ENCODE measurements at regions not wholly inside any gene's neighbourhood (a gene's known extent, or its start where the extent isn't known, plus 50 kb on each side); places are given as distances from the start of the nearest gene placed in this dataset.

DNA sequence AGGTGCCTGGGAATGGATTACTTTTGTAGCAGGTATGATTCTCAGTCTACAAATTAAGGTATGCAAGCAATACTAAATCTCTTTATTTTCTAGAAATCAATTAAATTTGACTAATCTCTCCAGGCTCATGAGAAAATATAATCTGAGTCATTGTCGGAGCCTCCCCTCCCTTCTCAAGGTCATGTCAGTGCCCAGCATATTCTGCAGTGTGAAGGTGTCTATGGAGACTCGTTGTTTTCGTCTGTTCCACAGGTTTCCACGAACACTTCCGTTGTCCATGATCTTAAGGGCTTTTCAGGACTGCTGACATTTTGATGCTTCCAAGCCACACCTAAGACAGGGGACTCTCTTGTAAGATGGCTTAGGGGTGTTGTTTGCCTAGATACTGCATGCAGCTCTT is 56.6 kb upstream of the SCOC start:
- no peak overlapping the region for H3K27ac ChIP-seq (ENCODE audit: low read length)
- intact Hi-C loops (cut with DNase I): no loop called here
- WGBS: 79% methylated on average over 5 of the region's 5 CpGs
- ATAC-seq (no peak), DNase-seq (no peak)
- H3K4me3 ChIP-seq (ENCODE audit: low read length): no peak overlapping the region
- H3K27me3 ChIP-seq (ENCODE audit: control insufficient read depth, insufficient read depth): no peaks in the 10 kb centered on the region
- no peaks in the 10 kb centered on the region for H3K4me1 ChIP-seq (ENCODE audit: control insufficient read depth, insufficient read depth, low read length)
- no peaks in the 10 kb centered on the region for H3K9me3 ChIP-seq (ENCODE audit: control insufficient read depth, low read length)

DNA sequence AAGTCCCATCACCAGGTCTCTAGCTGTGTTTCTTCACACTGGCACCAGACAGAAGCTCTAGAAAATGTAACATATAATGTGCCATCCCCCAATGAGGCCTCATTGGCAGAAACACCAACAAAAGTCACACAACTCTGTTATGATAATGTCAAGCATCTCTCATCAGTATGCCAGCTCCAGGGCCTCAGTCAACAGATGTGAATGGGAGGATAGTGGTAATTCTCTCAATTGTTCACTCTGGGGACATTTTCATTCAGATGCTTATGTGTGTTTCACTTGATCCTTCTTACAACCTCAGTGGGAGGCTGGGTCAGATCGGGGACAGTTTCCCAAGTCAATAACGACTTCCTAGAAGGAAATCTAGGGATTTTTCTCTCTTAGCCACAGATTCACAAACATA is 57.5 kb upstream of the SCOC start:
- intact Hi-C loops (cut with DNase I): no loop called here
- Histone ChIP-seq H3K27me3 (ENCODE audit: control insufficient read depth, insufficient read depth) (no peaks in the 10 kb centered on the region), H3K4me1 (ENCODE audit: control insufficient read depth, insufficient read depth, low read length) (no peaks in the 10 kb centered on the region), H3K4me3 (ENCODE audit: low read length) (no peak overlapping the region), H3K27ac (ENCODE audit: low read length) (no peak overlapping the region), H3K9me3 (ENCODE audit: control insufficient read depth, low read length) (no peaks in the 10 kb centered on the region)
- DNase-seq (no peak), ATAC-seq (no peak)
- WGBS: 59% methylated on average over 2 of the region's 2 CpGs

DNA sequence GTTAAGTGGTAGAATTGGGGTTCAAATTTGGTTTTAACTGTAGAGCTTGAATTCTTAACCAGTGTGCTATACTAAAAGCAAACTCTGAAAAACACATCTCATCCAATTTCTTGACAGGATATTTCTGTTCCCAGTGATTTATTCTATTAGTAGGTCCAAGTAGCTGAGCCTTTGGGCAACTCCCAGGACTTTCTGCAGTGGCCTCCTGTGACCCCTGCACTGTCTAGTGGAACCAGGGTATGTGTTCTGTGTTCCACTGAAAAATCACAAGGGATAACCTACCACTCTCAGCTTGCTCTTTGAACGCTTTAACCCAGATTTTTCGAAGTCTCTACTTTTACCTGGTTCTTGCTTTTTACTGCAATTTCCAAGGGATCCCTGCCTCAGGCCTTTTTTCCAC is 58.0 kb upstream of the SCOC start:
- H3K9me3 ChIP-seq (ENCODE audit: control insufficient read depth, low read length): no peaks in the 10 kb centered on the region
- no peaks in the 10 kb centered on the region for H3K27me3 ChIP-seq (ENCODE audit: control insufficient read depth, insufficient read depth)
- H3K4me1 ChIP-seq (ENCODE audit: control insufficient read depth, insufficient read depth, low read length): no peaks in the 10 kb centered on the region
- ATAC-seq: no peak
- no peak overlapping the region for H3K4me3 ChIP-seq (ENCODE audit: low read length)
- no peak for DNase-seq
- WGBS: 94% methylated on average over 2 of the region's 2 CpGs
- intact Hi-C loops (cut with DNase I): no loop called here
- no peak overlapping the region for H3K27ac ChIP-seq (ENCODE audit: low read length)

DNA sequence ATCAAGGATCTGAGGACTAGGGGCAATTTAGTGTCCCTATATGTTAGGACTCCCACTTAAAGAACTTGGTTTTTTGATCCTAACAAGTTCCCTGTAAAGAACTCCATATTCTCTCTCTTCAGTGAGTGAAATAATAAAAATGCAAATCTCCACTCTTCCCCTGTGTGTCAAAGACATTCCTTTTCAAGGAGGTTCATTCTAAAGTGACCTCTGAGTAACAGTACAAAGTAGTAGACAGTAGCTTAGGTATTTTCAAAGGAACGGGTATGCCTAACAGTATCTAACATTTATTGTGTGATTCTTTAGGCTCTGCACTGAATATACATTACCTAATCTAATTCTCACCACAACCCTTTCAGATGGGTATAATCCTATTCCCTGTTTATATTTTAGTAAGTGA is 58.4 kb upstream of the SCOC start:
- Histone ChIP-seq H3K4me3 (ENCODE audit: low read length) (no peak overlapping the region), H3K27me3 (ENCODE audit: control insufficient read depth, insufficient read depth) (no peaks in the 10 kb centered on the region), H3K27ac (ENCODE audit: low read length) (no peak overlapping the region), H3K9me3 (ENCODE audit: control insufficient read depth, low read length) (no peaks in the 10 kb centered on the region), H3K4me1 (ENCODE audit: control insufficient read depth, insufficient read depth, low read length) (no peaks in the 10 kb centered on the region)
- no peak for ATAC-seq
- 90% methylated on average over 1 of the region's 1 CpG for WGBS
- intact Hi-C loops (cut with DNase I): no loop called here
- DNase-seq: no peak

DNA sequence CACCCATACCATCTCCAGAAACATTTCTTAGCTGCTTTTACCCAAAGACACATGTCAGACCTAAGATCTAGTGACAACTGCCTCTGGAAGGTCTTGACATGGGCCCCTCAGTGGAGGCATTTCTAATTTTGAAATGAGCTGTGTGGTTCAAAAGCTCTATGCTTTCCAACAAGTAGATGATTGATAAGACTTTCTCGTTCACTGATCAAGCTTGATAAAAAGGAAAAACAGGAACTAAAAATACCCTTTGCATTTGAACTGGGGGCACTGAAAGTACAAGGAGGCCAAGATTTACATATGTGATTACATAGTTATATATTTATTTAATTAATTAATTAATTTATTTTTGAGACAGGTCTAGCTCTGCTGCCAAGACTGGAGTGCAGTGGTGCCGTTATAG is 61.3 kb upstream of the SCOC start:
- no peak overlapping the region for H3K4me3 ChIP-seq (ENCODE audit: low read length)
- WGBS: 57% methylated on average over 2 of the region's 2 CpGs
- intact Hi-C loops (cut with DNase I): no loop called here
- H3K9me3 ChIP-seq (ENCODE audit: control insufficient read depth, low read length): no peaks in the 10 kb centered on the region
- DNase-seq: no peak
- no peak overlapping the region for H3K27ac ChIP-seq (ENCODE audit: low read length)
- ATAC-seq: no peak
- no peaks in the 10 kb centered on the region for H3K4me1 ChIP-seq (ENCODE audit: control insufficient read depth, insufficient read depth, low read length)
- H3K27me3 ChIP-seq (ENCODE audit: control insufficient read depth, insufficient read depth): no peaks in the 10 kb centered on the region

DNA sequence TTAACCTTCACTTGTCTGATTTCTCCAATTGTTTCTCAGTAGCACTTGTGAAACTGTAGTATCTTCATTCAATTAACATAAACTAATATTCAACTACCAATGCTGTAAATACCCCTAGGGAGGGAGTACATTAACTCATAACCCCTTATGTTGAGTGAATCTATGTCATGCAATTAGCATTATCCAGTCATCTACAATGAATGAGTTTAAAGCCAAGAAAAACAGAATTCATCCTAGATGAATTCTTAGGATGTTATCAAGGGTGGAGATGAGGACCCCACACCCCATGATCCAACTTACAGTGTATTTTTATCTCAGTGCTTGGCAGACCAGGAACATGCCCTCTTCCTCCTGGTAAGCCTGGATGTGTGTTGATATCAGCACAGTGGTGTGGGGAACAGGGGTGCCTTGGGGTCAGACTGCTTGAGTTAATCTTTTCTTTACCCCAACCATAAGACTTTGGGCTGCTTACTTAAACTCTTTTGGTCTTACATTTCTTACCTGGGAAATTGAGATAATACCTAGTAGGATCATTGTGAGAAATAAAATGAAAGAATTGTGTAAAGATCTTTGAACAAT is 62.1 kb upstream of the SCOC start:
- ATAC-seq: no peak
- no peaks in the 10 kb centered on the region for H3K9me3 ChIP-seq (ENCODE audit: control insufficient read depth, low read length)
- no peak overlapping the region for H3K4me3 ChIP-seq (ENCODE audit: low read length)
- no peaks in the 10 kb centered on the region for H3K4me1 ChIP-seq (ENCODE audit: control insufficient read depth, insufficient read depth, low read length)
- H3K27me3 ChIP-seq (ENCODE audit: control insufficient read depth, insufficient read depth): no peaks in the 10 kb centered on the region
- no peak overlapping the region for H3K27ac ChIP-seq (ENCODE audit: low read length)
- intact Hi-C loops (cut with DNase I): no loop called here
- DNase-seq: no peak

DNA sequence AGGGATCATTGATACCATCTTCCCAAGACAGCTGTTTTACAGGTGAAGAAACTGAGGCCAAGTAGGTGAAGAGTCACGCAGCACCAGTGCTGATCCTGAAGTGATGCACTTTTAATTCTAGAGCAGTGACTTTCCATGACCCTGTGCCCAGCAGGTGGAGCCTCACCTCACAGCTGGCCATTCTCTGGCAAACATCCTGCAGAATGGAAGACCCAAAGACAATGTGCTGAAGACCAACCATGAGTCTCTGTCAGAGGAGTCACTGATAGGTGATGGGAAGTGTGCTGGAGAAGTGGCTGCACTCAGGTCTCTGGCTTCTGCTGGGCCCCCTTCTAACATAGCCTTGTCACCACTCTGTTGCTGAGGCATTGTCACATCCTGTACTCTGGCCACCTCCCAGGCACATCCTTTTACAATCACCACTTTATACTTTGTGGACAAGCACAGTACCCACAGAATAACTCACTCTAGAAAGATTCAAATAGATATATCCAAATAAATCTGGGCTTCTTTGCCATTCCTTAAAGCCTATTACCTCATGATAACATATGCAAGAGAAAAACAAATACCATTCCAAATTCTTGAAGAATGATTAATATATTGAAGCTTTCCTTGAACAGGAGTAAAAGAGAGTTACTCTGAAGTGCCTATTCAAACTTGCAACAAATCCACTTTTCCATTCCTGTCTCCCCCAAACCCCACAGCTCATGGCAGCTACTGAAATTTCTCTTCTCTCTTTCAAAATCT is 64.1 kb upstream of the SCOC start:
- DNase-seq: peak in 1 of 3 donors; percentile 41
- Histone ChIP-seq H3K9me3 (ENCODE audit: control insufficient read depth, low read length) (no peaks in the 10 kb centered on the region), H3K4me1 (ENCODE audit: control insufficient read depth, insufficient read depth, low read length) (no peaks in the 10 kb centered on the region), H3K27me3 (ENCODE audit: control insufficient read depth, insufficient read depth) (no peaks in the 10 kb centered on the region), H3K27ac (ENCODE audit: low read length) (peak overlapping the region; percentile 97), H3K4me3 (ENCODE audit: low read length) (no peak overlapping the region)
- ATAC-seq: peak; percentile 65 to 88
- 87% methylated on average over 1 of the region's 1 CpG for WGBS
- intact Hi-C loops (cut with DNase I): no loop called here

DNA sequence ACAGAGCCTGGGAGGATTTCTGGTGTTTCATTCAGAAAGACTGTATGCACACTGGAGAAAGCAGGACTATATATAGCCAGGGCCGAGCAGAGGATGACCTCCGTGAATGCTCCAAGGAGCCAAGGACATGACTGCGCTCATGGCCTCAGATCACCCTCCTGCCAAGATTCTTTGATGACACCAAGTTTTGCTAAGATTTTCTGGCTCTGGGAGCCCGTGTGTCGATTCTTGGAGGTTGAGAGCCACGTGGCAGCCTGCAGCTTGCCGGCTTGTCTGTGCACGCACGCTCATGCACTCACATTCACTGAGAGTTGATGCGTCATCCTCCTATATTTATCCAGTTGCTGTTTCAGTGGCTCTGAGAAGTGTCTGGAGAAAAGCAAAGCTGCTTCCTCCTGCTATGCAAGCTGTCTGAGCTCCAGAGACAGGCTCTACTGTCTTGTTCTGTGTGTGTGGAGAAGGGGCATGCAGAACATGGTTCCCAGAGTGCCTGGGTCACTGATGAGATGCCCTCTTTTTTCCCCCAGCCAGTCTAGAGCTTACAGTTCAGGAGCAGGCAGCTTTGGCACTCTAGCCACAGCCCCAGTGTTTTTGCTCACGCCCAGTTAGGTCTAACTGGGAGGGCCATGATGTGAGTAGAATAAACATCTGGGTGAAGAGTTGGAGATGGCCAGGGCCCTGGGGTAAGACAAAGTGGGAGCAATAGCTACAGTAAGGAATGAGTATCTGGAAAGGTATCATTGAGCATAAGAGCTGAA is 64.9 kb upstream of the SCOC start:
- H3K4me1 ChIP-seq (ENCODE audit: control insufficient read depth, insufficient read depth, low read length): no peaks in the 10 kb centered on the region
- H3K4me3 ChIP-seq (ENCODE audit: low read length): no peak overlapping the region
- peak; percentile 86 to 89 for ATAC-seq
- intact Hi-C loops (cut with DNase I): no loop called here
- WGBS: 35% methylated on average over 11 of the region's 11 CpGs
- peak overlapping the region; percentile 97 for H3K27ac ChIP-seq (ENCODE audit: low read length)
- no peaks in the 10 kb centered on the region for H3K27me3 ChIP-seq (ENCODE audit: control insufficient read depth, insufficient read depth)
- no peaks in the 10 kb centered on the region for H3K9me3 ChIP-seq (ENCODE audit: control insufficient read depth, low read length)
- DNase-seq: peak; percentile 60 to 74 (median 73)

DNA sequence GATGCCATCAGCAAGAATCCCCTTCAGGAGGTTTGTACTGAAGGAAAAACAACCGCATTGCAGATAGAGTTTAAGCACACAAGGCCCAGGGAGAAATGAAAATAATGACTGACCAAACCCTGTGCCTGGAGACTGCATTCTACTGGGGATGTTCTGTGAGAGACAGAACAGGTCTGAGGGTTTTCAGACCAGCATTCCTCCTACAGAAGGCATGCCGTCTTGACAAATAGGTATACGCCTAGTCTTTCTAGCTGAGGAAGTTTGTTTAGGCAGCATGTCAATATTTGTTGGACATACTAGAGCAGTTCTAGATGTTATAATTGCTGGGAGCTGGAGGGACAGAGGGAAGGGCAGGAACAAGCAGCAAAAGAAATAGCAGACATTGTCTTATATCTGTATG is 68.4 kb upstream of the SCOC start:
- no peaks in the 10 kb centered on the region for H3K4me1 ChIP-seq (ENCODE audit: control insufficient read depth, insufficient read depth, low read length)
- H3K27me3 ChIP-seq (ENCODE audit: control insufficient read depth, insufficient read depth): no peaks in the 10 kb centered on the region
- no peak overlapping the region for H3K4me3 ChIP-seq (ENCODE audit: low read length)
- ATAC-seq (peak; percentile 16 to 64), DNase-seq (no peak)
- H3K27ac ChIP-seq (ENCODE audit: low read length): no peak overlapping the region
- intact Hi-C loops (cut with DNase I): no loop called here
- no peaks in the 10 kb centered on the region for H3K9me3 ChIP-seq (ENCODE audit: control insufficient read depth, low read length)
- 56% methylated on average over 3 of the region's 3 CpGs for whole genome bisulfite sequencing

DNA sequence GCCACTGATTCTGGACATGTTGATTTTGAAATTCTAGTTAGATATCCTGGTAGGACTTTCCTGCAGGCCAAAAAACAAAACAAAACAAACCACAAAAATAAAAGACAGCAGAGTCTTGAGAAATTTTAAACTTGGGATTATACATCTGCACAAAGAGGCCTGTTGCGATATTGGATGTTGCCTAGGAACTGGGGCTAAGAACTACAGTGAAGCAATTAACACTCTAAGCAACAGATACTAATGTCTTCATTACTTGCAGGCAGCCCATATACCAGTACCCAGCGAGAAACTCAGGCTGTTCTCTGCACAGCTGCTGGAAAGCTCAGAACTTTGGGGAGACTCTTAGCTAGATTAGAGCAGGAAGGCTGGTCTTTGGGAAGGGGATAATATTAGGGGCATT is 69.1 kb upstream of the SCOC start:
- 97% methylated on average over 2 of the region's 2 CpGs for WGBS
- ATAC-seq: no peak
- intact Hi-C loops (cut with DNase I): no loop called here
- no peaks in the 10 kb centered on the region for H3K4me1 ChIP-seq (ENCODE audit: control insufficient read depth, insufficient read depth, low read length)
- no peaks in the 10 kb centered on the region for H3K27me3 ChIP-seq (ENCODE audit: control insufficient read depth, insufficient read depth)
- no peak overlapping the region for H3K4me3 ChIP-seq (ENCODE audit: low read length)
- H3K27ac ChIP-seq (ENCODE audit: low read length): no peak overlapping the region
- DNase-seq: no peak
- H3K9me3 ChIP-seq (ENCODE audit: control insufficient read depth, low read length): no peaks in the 10 kb centered on the region

DNA sequence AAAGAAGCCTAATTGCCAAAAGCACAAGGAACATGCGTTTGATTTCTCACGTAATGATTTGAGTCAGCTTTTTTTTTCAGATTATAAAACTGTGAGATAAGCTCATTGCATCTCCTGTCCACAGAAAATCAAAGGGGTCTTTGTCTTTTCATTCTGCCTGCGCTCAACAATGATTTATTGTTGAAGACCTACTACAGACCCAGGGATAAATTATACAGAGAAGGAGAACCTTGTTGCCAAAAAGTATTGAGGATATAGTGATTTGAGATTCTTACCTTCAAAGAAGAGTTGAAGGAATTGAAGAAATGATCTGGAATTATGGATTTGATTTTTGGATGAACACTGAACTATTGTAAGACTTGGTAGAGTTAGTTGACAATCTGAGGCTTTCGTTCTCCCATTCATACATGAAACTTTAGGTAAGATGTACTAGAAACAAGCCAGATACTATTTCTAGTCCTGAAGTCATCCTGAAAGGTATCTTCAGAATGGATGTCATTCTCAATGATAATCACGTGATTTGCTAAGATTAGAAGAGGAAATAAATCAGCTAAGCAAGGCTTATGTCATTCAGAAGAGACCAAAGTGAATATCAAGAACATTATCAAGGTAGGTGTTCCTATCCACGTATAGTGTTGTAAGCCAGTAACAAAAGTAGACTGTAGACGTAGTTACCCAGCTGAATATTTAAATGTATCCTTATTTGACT is 71.1 kb upstream of the SCOC start:
- no peak overlapping the region for H3K4me3 ChIP-seq (ENCODE audit: low read length)
- H3K4me1 ChIP-seq (ENCODE audit: control insufficient read depth, insufficient read depth, low read length): no peaks in the 10 kb centered on the region
- no peak for ATAC-seq
- H3K27ac ChIP-seq (ENCODE audit: low read length): no peak overlapping the region
- DNase-seq: no peak
- 70% methylated on average over 7 of the region's 7 CpGs for WGBS
- no peaks in the 10 kb centered on the region for H3K27me3 ChIP-seq (ENCODE audit: control insufficient read depth, insufficient read depth)
- intact Hi-C loops (cut with DNase I): no loop called here
- H3K9me3 ChIP-seq (ENCODE audit: control insufficient read depth, low read length): no peaks in the 10 kb centered on the region

Measured in right cardiac atrium (tissue), 5 donors.